GM13976 (cell line): ENCODE measurements at regions not wholly inside any gene's neighbourhood (a gene's known extent, or its start where the extent isn't known, plus 50 kb on each side); places are given as distances from the start of the nearest gene placed in this dataset.

Experiments
- DNase-seq: peaks from one replicate; pipeline ENCODE4 v3.0.0; 2012; ENCODE audit warnings: low spot score
- CTCF ChIP-seq: IDR thresholded peaks from 2 replicates; pipeline ENCODE4 v1.5.1; 2012; ENCODE audit warnings: borderline replicate concordance, mild to moderate bottlenecking; ENCODE audit not compliant: insufficient read depth; ENCODE audit errors: extremely low read depth, missing control alignments, control extremely low read depth
- in situ Hi-C: fragments of 300-500 bp; cut with MboI; formaldehyde crosslinking; loops from one replicate; pipeline ENCODE4 v1.12.0; 2022; ENCODE audit warnings: low sequenced_read_pairs, mixed read lengths, inconsistent platforms; ENCODE audit not compliant: unreplicated experiment

- TF ChIP-seq CTCF: no peak
- DNase-seq: no peak
- in situ Hi-C loops: no loop called here
These were observed 73.2 kb upstream of the NKX1-1 start for GRCh38 chr4:1479454-1479853.

GRCh38 chr4:1478766-1479355 lies 72.6 kb upstream of the NKX1-1 start:
- TF ChIP-seq CTCF: no peak
- in situ Hi-C loops: no loop called here
- no peak for DNase-seq

GRCh38 chr4:1477045-1477840 lies 71.0 kb upstream of the NKX1-1 start:
- no peak for DNase-seq
- in situ Hi-C loops: no loop called here
- no peak for TF ChIP-seq CTCF

DNA sequence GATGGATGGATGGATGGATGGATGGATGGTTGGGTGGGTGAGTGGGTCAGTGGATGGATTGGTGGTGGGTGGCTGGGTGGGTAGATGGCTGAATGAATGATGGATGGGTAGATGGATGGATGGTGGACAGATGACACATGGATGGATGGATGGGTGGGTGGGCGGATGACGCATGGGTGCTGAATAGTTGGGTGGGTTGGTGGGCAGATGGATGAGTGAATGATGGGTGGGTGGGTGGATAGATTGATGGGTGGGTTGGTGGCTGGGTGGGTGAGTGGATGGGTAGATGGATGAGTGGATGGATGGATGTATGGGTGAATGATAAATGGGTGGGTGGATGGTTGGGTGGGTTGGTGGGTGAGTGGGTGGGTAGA lies 69.9 kb upstream of the NKX1-1 start:
- in situ Hi-C loops: no loop called here
- DNase-seq: no peak
- no peak for TF ChIP-seq CTCF

DNA sequence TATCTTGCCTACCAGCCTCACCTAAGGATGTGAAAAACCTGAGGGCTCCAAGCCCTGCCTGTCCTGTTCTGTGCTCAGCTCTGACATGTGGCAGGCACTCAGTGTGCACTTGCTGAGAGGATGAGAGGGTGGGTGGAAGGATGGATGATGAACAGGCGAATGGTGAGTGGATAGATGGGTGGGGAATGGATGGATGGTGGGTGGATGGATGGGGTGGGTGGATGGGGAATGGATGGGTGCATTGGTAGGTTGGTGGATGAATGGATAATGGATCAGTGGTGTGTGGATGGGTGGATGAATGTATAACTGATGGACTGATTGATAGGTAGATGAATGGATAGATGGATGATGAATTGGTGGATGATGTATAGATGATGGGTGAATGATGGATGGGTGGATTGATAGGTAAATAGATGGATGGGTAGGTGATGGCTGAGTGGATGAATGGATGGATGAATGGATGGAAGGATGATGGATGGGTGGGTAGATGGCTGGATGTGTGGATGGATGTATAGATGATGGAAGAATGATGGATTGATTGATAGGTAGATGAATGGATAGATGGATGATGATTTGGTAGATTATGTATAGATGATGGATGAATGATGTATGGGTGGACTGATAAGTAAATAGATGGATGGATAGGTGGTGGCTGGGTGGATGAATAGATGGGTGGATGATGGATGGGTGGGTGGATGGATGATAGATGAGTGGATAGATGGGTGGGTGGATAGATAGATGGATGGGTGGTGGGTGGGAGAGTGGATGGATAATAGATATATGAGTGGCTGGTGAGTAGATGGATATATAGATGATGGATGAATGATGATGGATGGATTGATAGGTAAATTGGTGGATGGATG lies 69.3 kb upstream of the NKX1-1 start:
- in situ Hi-C loops: no loop called here
- no peak for DNase-seq
- no peak for TF ChIP-seq CTCF
